ENCODE measurements at regions not wholly inside any gene's neighbourhood (a gene's known extent, or its start where the extent isn't known, plus 50 kb on each side); places are given as distances from the start of the nearest gene placed in this dataset.

- TF ChIP-seq EZH2 (IDR thresholded peaks at IDR 0.05) (no peak), POLR2AphosphoS5 (IDR thresholded peaks at IDR 0.05; ENCODE audit: borderline replicate concordance, low read depth, low read length) (no peak)
These were observed 134.0 kb upstream of the CCDC68 start for GRCh38 chr18:55093295-55093694.
